T-helper 2 cell treated with Interferon-gamma antibody and Interleukin-4, amounts not matched to agents 5 μg/mL and 100 μg/mL, for 36 hours (primary cell): ENCODE measurements at regions not wholly inside any gene's neighbourhood (a gene's known extent, or its start where the extent isn't known, plus 50 kb on each side); places are given as distances from the start of the nearest gene placed in this dataset.

Source experiments
- DNase-seq: peaks from one replicate; pipeline ENCODE4 v3.0.0; 2021; ENCODE audit warnings: low spot score
- H3K27ac Mint-ChIP-seq: one replicate; pipeline ENCODE4 v1.8.0; 2021; ENCODE audit warnings: mild to moderate bottlenecking, mixed read lengths
- H3K27me3 Mint-ChIP-seq: one replicate; pipeline ENCODE4 v1.8.0; 2021; ENCODE audit warnings: low read depth, mixed read lengths
- H3K36me3 Mint-ChIP-seq: one replicate; pipeline ENCODE4 v1.8.0; 2021; ENCODE audit warnings: low read depth, mixed read lengths
- H3K4me1 Mint-ChIP-seq: one replicate; pipeline ENCODE4 v1.8.0; 2021; ENCODE audit warnings: low read depth, mixed read lengths
- H3K4me3 Mint-ChIP-seq: one replicate; pipeline ENCODE4 v1.8.0; 2022; ENCODE audit warnings: mild to moderate bottlenecking, moderate library complexity, mixed read lengths
- H3K9me3 Mint-ChIP-seq: one replicate; pipeline ENCODE4 v1.8.0; 2021; ENCODE audit warnings: mixed read lengths

DNA sequence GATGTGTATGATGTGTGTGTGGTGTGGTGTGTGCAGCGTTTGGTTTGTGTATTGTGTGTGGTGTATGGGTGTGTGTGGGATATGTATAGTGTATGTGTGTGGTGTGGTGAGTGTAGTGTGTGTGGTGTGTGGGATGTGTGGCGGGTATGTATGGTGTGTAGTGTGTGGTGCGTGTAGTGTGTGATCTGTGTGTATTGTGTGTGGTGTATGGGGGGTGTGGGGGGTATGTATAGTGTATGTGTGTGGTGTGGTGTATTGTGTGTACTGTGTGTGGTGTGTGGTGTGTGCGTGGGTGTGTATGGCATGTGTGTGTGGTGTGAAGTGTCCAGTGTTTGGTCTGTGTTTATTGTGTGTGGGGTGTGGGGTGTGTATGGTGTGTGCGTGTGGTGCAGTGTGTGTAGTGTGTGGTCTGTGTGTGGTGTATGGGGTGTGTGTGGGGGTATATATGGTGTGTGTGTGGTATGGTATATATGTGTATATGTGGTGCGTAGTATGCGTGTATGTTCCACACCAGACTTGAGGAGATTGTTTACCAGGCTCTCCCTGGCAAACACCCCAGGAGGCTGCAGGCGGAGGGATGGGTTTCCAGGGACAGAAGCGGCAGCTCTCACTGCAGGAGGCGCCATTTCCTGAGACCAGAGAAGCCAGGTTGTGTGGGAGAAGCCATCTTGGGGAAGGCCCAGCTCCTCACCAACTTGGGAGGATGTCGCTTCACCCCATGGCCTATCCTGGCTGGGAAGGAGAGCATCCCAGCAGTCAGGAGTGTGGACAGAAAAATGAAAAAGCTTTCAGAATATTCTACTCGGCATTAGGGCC is 138.1 kb downstream of the NXNL2 start:
- no peaks in the 10 kb centered on the region for H3K27me3 Mint-ChIP-seq
- no peak for DNase-seq
- H3K9me3 Mint-ChIP-seq: no peaks in the 10 kb centered on the region
- H3K4me1 Mint-ChIP-seq: no peaks in the 10 kb centered on the region
- H3K27ac Mint-ChIP-seq: no peak overlapping the region
- H3K36me3 Mint-ChIP-seq: no peaks in the 10 kb centered on the region
- no peak overlapping the region for H3K4me3 Mint-ChIP-seq

DNA sequence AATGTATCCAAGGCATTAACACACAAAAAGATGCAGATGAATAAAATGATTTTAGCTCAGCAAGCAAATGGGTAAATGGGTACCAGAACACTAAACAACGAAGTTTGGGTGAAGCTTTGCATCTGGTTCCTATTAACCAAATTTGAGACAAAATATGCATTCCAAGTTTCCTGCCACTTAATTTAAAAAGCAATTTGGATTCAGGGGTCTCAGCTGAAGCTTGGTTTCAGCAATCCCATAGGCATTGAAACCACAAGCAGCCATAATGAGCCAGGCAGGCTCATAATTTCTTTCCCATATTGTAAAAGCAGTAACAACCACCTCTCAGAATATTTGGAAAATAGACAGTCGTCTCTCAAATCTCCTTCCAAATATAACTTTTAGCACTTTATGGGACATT is 138.9 kb downstream of the NXNL2 start:
- Mint-ChIP-seq H3K4me3 (no peak overlapping the region), H3K36me3 (no peaks in the 10 kb centered on the region), H3K27ac (no peak overlapping the region), H3K4me1 (no peaks in the 10 kb centered on the region), H3K9me3 (no peaks in the 10 kb centered on the region), H3K27me3 (no peaks in the 10 kb centered on the region)
- DNase-seq: no peak

DNA sequence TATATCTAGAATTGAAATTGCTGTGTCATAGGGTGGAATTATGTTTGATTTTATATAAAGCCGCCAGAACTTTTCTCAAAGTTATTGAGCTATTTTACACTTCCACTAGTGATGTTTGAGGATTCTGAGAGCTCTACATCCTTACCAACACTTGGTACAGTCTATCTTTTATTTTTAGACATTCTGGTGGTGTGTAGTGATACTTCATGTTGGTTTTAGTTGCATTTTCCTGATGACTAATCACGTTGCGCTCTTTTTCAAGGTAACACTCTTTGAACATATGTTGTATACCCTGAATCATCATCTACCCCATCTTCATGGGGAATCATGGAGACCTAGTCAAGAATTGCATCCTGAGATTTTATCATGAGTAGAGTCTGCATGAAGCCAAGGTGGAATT is 141.7 kb downstream of the NXNL2 start:
- DNase-seq: no peak
- H3K27ac Mint-ChIP-seq: no peak overlapping the region
- no peaks in the 10 kb centered on the region for H3K4me1 Mint-ChIP-seq
- no peak overlapping the region for H3K4me3 Mint-ChIP-seq
- H3K36me3 Mint-ChIP-seq: no peaks in the 10 kb centered on the region
- no peaks in the 10 kb centered on the region for H3K27me3 Mint-ChIP-seq
- H3K9me3 Mint-ChIP-seq: no peaks in the 10 kb centered on the region

DNA sequence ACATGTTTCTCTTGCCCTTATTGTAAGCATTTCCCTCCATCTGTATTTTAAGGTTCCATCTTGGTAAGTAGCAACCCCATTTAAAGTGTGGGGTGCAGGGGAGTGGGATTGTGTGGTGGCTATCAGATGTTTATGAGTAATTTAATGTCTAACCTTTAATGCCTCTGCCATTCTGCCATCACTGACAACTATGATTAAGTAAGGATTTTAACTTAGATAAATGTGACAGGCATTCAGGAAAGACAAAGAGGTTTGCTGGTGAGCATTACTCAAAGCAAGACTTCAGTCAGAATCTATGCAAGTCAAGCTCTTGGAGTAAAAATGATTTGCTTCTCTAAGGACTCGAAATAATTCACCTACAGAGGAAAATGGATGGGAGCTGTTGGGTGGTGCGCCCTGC is 143.0 kb downstream of the NXNL2 start:
- H3K9me3 Mint-ChIP-seq: no peaks in the 10 kb centered on the region
- H3K36me3 Mint-ChIP-seq: no peaks in the 10 kb centered on the region
- no peaks in the 10 kb centered on the region for H3K27me3 Mint-ChIP-seq
- H3K27ac Mint-ChIP-seq: no peak overlapping the region
- no peaks in the 10 kb centered on the region for H3K4me1 Mint-ChIP-seq
- DNase-seq: no peak
- H3K4me3 Mint-ChIP-seq: no peak overlapping the region

DNA sequence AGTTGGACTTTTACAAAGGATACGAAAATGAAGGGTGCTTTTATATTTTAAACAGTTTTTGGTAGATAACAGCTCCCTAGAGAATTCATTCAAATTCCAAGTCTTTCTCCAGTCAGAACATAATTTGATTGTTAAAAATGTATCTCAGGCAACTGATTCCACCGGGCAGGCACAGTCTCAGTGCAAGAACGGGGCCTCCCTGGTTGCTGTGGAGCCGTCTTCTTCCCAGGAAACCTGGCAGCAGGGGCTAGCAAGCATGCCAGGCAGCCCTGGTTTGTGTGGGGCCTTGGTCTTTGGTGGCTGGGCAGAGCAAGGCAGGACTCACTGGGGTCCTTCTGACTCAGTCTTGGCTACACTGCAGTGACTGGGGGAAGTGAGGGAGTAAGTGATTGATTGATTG is 143.5 kb downstream of the NXNL2 start:
- no peak for DNase-seq
- no peaks in the 10 kb centered on the region for H3K27me3 Mint-ChIP-seq
- H3K4me3 Mint-ChIP-seq: no peak overlapping the region
- H3K4me1 Mint-ChIP-seq: no peaks in the 10 kb centered on the region
- H3K36me3 Mint-ChIP-seq: no peaks in the 10 kb centered on the region
- H3K9me3 Mint-ChIP-seq: no peaks in the 10 kb centered on the region
- no peak overlapping the region for H3K27ac Mint-ChIP-seq

DNA sequence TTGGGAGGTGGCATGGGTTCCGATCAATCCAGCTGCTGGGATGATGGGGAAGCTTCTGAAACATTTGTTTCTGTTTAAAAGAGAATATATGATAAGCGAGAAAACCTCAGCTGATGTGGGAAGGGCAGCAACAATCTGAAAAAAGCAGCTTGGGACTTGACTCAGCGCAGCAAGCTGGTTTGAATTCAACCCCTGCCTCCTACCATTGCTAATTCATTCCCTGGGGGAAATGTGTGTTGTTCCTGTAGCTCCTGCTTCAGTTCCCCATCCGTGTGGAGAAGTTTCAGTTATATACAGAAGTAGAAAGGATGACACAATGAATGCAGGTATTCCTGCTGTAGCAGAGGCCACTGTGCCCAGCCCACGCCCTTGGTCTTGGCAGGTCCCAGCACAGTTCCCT is 145.1 kb downstream of the NXNL2 start:
- Mint-ChIP-seq H3K36me3 (no peaks in the 10 kb centered on the region), H3K4me3 (no peak overlapping the region), H3K27me3 (no peaks in the 10 kb centered on the region), H3K9me3 (no peaks in the 10 kb centered on the region), H3K27ac (no peak overlapping the region), H3K4me1 (no peaks in the 10 kb centered on the region)
- DNase-seq: no peak

DNA sequence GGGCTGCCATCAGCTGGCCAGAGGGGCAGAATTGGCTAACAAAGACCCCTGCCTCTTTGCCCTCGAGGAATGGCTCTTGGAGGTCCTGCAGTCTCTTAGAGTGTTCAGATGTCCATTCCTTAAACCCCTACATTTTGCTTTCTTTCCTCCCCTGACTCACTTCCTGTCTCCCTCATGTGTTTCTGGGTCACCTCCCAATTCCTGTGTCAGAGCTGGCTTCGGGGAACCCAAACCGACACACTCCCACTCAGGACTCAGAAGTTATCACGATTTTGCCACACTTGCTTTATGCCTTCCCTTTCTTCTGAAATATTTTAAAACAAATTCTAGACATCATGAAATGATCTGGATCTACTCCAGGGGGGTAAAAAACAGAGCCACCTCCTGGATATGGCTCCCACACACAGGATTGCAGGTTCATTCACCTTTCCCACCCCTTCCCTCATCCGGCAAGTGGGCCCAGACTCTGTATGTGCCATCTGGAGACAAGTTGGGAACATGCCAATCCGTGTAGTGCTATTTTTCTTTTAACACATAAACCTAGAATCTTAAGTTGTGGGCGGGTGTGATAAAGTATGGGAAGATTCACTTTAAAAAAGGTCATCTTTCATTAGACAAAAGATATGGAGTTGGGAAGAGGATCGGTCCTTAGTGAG is 145.7 kb downstream of the NXNL2 start:
- Mint-ChIP-seq H3K27ac (no peak overlapping the region), H3K4me3 (no peak overlapping the region), H3K36me3 (no peaks in the 10 kb centered on the region), H3K9me3 (no peaks in the 10 kb centered on the region), H3K4me1 (no peaks in the 10 kb centered on the region), H3K27me3 (no peaks in the 10 kb centered on the region)
- DNase-seq: no peak

DNA sequence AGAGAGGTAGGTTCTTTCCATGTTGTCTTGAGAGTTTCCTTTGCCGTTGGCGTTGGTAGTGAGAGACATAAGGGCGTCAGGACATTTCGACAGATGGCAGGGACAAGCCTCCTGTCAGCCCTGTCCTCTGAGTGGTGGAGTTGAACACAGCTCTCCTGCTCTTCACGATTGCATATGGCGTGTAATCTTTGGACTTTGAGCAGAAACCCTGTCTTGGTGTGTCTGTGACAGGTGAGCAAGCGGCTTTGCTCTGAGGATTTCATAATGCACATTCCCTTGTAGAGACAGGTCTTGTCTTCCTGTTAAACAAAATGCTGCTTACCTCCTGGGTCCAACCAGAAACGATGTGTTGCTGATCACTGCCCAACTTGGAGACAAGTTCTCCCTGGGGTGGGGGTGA is 146.5 kb downstream of the NXNL2 start:
- no peaks in the 10 kb centered on the region for H3K36me3 Mint-ChIP-seq
- DNase-seq: no peak
- H3K4me3 Mint-ChIP-seq: no peak overlapping the region
- no peaks in the 10 kb centered on the region for H3K4me1 Mint-ChIP-seq
- no peak overlapping the region for H3K27ac Mint-ChIP-seq
- no peaks in the 10 kb centered on the region for H3K9me3 Mint-ChIP-seq
- H3K27me3 Mint-ChIP-seq: no peaks in the 10 kb centered on the region

DNA sequence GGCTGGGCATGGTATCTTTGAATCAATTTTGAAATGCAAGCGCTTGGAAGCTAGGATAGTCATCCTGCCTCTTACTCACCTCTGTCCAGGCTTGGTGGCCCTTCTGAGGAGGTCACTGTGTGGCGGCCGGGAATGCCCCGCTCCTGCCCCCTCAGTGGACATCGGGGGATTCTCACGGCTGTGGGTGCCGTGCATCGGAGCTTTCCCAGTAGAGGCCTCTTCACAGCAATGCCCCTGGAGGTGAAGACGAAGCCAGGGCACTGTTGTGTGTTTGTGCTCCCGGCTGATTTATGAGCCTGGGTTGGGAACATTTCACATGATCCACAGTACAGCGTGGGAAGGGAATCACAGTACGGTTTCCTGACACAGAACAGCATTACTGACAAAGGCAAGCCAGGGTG is 147.5 kb downstream of the NXNL2 start:
- H3K9me3 Mint-ChIP-seq: no peaks in the 10 kb centered on the region
- H3K27ac Mint-ChIP-seq: no peak overlapping the region
- H3K4me3 Mint-ChIP-seq: no peak overlapping the region
- no peak for DNase-seq
- H3K27me3 Mint-ChIP-seq: no peaks in the 10 kb centered on the region
- H3K36me3 Mint-ChIP-seq: no peaks in the 10 kb centered on the region
- no peaks in the 10 kb centered on the region for H3K4me1 Mint-ChIP-seq

DNA sequence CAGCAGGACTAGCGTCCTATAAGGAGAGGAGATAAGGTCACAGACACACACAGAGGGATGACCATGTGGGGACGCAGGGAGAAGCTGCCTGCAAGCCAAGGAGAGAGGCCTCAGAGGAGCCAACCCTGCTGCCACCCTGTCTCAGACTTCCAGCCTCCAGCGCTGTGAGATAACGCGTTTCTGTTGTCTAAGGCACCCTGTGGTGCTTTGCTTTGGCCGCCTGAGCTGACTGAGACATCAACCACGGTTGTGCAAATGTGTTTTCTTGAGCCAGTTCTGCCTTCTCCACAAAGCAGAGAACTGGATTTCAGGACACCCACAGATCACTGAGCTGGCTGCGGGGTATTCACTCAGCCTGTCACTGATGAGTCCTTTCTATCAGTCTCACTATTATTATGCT is 149.1 kb downstream of the NXNL2 start:
- Mint-ChIP-seq H3K27me3 (peaks cover 2% of the 10 kb centered on the region), H3K9me3 (no peaks in the 10 kb centered on the region), H3K27ac (no peak overlapping the region), H3K4me1 (no peaks in the 10 kb centered on the region), H3K36me3 (no peaks in the 10 kb centered on the region), H3K4me3 (no peak overlapping the region)
- no peak for DNase-seq

DNA sequence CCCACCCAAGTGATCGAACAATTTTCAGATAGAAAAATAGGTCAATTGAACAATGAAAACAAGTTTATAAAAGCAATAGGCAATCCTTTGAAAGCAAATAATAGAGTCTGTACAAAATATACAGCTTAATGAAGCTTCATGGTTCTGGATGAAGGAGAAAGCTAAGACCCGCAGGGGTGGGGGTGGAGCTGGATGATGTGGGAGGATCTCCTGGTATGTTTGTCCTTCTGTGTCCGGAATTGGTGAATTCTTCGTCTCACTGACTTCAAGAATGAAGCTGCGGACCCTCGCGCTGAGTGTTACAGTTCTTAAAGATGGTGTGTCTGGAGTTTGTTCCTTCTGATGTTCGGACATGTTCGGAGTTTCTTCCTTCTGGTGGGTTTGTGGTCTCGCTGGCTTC is 149.9 kb downstream of the NXNL2 start:
- Mint-ChIP-seq H3K4me1 (no peaks in the 10 kb centered on the region), H3K36me3 (no peaks in the 10 kb centered on the region), H3K27me3 (peaks cover 2% of the 10 kb centered on the region), H3K9me3 (no peaks in the 10 kb centered on the region), H3K4me3 (no peak overlapping the region), H3K27ac (no peak overlapping the region)
- no peak for DNase-seq

DNA sequence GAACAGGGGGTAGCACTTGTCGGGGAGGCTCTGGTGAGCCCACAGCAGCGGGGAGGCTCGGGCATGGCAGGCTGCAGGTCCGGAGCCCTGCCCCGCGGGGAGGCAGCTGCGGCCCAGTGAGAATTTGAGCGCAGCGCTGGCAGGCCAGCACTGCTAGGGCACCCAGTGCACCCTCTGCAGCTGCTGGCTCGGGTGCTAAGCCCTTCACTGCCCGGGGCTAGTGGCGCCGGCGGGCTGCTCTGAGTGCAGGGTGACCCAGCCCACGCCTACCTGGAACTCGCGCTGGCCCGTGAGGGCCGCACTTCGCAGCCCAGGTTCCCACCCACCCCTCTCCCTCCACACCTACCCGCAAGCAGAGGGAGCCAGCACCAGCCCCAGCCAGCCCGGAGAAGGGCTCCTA is 151.0 kb downstream of the NXNL2 start:
- Mint-ChIP-seq H3K9me3 (no peaks in the 10 kb centered on the region), H3K27ac (no peak overlapping the region), H3K4me3 (no peak overlapping the region), H3K27me3 (peaks cover 2% of the 10 kb centered on the region), H3K36me3 (no peaks in the 10 kb centered on the region), H3K4me1 (no peaks in the 10 kb centered on the region)
- no peak for DNase-seq

DNA sequence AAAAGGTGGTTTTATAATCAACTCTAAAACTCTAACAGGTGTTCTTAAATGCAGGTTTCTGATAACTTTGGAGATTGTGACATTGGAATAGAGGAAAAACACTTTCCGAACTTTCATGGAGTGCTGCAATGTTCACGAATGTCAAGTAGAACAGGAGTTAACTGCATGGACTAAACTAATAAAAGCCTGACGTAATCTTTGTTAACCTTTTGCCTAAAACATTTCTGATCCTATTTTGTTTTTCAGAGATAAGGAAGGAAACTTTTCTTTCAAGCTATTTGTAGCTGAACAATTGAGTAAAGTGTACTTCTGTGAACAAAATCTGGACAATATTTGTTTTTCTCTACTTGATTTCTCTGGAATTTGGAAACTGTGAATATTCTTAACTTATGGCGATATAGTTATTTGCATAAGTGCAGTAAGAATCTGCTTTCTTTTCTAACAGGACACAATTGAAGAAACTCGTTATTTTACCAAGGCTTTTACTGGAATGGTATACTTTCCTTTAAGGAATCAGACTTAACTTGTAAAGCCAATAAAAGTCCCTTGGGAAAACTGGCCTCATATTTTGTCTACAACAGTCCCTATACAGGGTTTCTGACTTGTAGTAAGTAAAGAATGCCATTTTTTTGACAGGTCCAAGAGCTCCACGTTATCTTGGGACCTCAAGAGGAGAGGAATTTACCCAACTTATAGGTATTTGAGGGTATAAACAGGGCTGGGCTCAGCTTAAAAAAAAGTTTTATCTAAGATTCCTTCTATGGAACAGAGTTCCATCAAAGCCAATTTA is 154.7 kb downstream of the NXNL2 start:
- DNase-seq: no peak
- Mint-ChIP-seq H3K4me1 (no peaks in the 10 kb centered on the region), H3K27me3 (peaks cover 5% of the 10 kb centered on the region), H3K27ac (no peak overlapping the region), H3K9me3 (peaks cover 6% of the 10 kb centered on the region), H3K4me3 (no peak overlapping the region), H3K36me3 (no peaks in the 10 kb centered on the region)

DNA sequence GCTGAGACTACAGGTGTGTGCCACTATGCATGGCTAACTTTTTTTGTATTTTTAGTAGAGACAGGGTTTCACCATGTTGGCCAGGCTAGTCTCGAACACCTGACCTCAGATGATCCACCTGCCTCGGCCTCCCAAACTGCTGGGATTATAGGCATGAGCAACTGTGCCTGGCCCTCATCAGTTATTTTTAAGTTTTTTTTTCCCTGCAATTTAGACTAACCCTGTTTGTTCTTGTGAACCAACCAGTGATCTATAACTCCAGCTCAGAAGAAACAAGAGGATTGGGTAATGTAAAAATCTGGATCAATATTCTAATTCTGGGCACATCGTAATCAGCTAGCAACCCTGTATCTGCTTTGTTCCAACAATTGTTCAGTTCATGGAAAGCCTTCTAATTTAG is 155.7 kb downstream of the NXNL2 start:
- Mint-ChIP-seq H3K27me3 (peaks cover 5% of the 10 kb centered on the region), H3K9me3 (peaks cover 6% of the 10 kb centered on the region), H3K4me3 (no peak overlapping the region), H3K27ac (no peak overlapping the region), H3K36me3 (no peaks in the 10 kb centered on the region), H3K4me1 (no peaks in the 10 kb centered on the region)
- DNase-seq: no peak
